HUDEP-2 (cell line): ENCODE measurements at regions not wholly inside any gene's neighbourhood (a gene's known extent, or its start where the extent isn't known, plus 50 kb on each side); places are given as distances from the start of the nearest gene placed in this dataset.
A peak's percentile ranks its signal among the peaks of the same experiment; 100 is the strongest.
"Not testable (repeated sequence)": the region's sequence is repeated elsewhere in the genome, so short reads cannot be mapped to it uniquely, and the experiment has no call there.

ENCODE experiments used
- DNase-seq, 76 experiments: peaks; one replicate each; lab custom pipeline; 2025; ENCODE audit not compliant: unreplicated experiment in 76 of 76; lab: John Stamatoyannopoulos, UW

DNA sequence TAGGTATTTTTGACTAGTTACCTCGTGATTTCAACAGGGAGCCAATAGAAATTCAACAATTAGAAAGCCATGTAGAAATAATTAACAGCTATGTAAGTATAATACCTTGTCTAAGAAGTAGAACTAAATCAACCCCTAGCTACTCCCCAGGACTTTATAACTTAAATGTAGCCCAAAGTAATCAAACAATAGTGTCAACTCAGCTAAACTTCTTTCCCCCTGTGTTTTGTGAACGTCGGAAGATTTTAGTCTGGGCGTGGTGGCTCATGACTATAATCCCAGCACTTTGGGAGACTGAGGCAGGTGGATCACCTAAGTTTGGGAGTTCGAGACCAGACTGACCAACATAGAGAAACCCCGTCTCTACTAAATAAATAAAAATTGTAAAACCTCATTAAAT lies 579.9 kb upstream of the NCAM2 start:
- DNase-seq: no peak

DNA sequence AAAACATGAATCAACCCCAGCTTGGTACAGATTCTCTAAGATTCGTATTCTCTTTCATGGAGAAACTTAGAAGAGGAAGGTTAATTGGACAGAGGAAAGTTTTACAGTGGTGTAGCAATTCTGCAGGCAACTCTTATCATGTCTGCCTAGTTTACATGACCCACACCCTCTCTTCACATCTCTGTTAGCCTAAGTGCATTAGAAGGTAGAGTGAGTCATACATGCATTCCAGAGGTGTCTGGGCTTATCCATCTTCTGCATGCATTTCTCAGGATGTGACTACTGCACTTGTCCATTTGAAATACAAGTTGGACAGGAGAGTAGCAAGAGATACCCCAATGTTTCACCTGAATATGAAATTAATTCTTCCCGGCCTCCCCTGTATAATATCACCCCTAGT lies 578.4 kb upstream of the NCAM2 start:
- no peak for DNase-seq

- peak in 5 of 76 experiments; percentile 3 to 16 (median 9) for DNase-seq
These were observed 573.3 kb upstream of the NCAM2 start for GRCh38 chr21:20424943-20425342.

DNA sequence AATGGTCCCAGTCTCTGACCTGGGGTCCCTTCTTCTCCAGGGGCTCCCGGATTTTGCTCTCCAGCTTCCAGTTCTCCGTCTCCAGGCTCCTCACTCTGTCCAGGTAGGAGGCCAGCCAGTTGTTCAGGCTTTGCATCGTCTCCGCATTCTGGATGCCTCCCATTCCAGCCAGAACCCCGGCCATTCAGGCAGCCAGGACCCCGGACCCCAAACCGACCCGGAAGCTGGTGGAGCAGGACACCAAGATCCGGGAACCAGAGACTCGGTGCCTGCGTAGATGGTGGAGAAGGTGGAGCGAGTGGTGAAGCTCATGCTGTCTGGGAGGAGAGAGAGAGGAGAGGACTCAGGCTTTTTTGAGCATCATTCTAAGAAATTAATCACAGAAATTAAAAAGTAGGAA lies 572.4 kb upstream of the NCAM2 start:
- DNase-seq: no peak

GRCh38 chr21:20440338-20440737 lies 557.9 kb upstream of the NCAM2 start:
- DNase-seq: no peak

DNA sequence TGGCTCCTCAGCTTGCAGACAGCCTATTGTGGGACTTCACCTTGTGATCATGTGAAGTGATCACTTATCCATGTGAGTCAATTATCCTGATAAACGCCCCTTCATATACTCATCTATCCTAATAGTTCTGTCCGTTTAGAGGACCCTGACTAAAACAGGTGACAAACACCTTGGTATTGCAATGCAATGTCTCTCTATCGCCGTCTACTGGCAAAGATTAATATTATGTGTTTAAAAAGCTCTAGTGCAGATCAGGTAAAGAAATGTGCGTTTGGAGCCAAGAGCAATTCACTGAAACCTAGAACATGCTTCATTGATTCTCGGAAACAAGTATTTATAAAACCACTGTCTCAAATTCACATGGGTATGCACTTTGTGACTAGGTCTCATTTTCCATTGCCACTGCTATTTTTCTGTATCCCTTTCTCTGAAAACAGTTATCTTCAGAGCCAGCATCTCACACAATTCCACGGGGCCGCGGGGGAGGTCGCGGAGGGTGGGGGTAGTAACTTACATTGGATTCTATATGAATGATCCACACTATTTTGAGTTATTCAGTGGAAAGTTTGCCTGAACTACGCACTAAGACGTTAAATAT lies 554.6 kb upstream of the NCAM2 start:
- DNase-seq: peak in 18 of 76 experiments; percentile 1 to 60 (median 16)

GRCh38 chr21:20445971-20446370 lies 552.2 kb upstream of the NCAM2 start:
- DNase-seq: no peak

DNA sequence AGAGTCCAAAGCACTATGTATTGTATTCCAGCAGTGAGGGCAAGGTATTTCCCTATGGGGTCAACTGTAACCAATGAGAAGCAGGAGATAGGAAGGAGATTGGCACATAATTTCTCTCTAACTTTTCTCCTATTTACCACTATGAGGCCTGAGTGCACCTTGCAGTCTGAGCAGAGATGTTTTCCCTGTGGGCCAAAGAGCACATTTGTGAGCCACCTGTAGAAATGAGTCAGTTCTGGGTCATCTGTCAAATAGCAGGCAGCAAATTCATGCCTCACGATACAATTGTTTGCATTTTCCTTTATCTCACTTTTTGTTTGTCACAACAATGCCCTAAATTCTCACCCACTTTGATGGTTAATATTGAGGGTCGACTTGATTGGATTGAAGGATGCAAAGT lies 547.2 kb upstream of the NCAM2 start:
- DNase-seq: no peak

DNA sequence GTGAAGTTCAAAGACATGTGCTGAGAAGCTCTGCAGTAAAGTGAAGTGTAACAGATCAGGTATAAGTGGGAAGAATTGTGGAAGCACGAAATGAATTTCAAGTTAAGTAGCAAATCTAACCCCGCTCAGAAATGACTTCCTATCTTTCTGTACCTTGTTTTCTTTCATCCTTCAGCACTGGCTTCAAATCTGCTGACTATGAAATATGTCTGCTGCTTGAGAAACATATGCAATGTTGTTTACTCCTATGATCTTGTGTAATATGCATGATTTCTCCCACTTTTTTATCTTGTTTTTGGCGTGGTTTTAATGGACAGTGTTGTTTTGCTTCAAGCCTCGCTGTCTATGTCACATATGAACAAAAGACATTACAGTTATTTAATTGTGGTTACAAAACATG lies 545.3 kb upstream of the NCAM2 start:
- no peak for DNase-seq

DNA sequence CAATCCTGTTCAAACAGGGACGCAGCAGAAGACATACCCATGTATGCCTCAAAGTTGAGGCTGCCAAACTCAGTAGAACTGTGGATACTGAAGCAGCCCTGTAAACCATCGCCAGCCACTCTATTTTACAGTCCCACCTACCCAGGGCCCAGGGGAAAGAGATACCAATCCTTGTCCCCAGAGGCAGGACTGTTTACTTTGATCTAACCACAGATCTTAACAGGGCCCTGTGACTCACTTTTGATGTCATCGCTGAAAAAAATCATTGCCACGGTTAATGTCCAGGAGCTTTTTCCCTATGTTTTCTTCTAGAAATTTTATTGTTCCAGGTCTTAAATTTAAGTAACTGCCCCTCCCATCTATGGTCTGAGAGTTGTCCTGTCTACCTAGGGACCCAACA lies 538.4 kb upstream of the NCAM2 start:
- peak in 1 of 76 experiments; percentile 10 for DNase-seq

GRCh38 chr21:20463362-20463761 lies 534.8 kb upstream of the NCAM2 start:
- no peak for DNase-seq

GRCh38 chr21:20469361-20469760 lies 528.8 kb upstream of the NCAM2 start:
- no peak for DNase-seq

GRCh38 chr21:20486303-20486702 lies 511.9 kb upstream of the NCAM2 start:
- DNase-seq: no peak

DNA sequence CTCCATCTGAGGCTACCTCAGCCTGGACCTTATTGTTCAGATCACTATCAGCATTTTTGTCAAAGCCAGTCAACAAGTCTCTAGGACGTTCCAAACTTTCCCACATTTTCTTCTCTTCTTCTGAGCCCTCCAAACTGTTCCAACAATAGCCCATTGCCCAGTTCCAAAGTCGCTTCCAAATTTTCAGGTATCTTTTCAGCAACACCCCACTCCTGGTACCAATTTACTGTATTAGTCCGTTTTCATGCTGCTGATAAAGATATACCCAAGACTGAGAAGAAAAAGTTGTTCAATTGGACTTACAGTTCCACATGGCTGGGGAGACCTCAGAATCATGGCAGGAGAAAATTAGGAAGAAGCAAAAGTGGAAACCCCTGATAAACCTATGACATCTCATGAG lies 495.3 kb upstream of the NCAM2 start:
- not testable (repeated sequence) for DNase-seq

- no peak for DNase-seq
These were observed 490.4 kb upstream of the NCAM2 start for GRCh38 chr21:20507783-20508182.

- no peak for DNase-seq
These were observed 486.9 kb upstream of the NCAM2 start for GRCh38 chr21:20511216-20511880.

GRCh38 chr21:20515446-20515845 lies 482.8 kb upstream of the NCAM2 start:
- DNase-seq: no peak

GRCh38 chr21:20519076-20519475 lies 479.1 kb upstream of the NCAM2 start:
- DNase-seq: no peak

- DNase-seq: no peak
These were observed 475.6 kb upstream of the NCAM2 start for GRCh38 chr21:20522611-20523010.

DNA sequence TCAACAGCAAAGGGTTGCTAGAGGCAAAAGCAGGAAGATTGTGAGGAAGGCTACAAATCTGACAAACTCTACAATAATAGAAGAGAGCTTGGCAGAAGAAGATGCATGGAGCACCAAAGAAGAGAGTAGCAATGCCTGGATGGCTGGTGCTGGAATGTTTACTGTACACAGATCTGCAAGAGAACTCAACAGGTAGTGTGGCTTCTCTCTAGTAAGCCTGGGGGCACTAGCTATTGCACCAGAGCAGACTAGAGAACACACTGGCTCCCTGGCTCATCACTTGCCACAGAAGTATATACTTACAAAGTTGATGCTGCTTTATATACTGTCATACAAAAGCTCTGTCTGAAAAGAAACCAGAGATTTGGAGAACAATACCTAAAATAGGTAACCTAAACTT lies 475.0 kb upstream of the NCAM2 start:
- no peak for DNase-seq

GRCh38 chr21:20527731-20528460 lies 470.3 kb upstream of the NCAM2 start:
- peak in 6 of 76 experiments; percentile 4 to 43 (median 14) for DNase-seq

- no peak for DNase-seq
These were observed 461.1 kb upstream of the NCAM2 start for GRCh38 chr21:20537130-20537529.
